Heart left ventricle (tissue), 13 donors: ENCODE measurements at regions not wholly inside any gene's neighbourhood (a gene's known extent, or its start where the extent isn't known, plus 50 kb on each side); places are given as distances from the start of the nearest gene placed in this dataset.

Source experiments
- CTCF ChIP-seq, 12 donors: fragments of 200-600 bp; sonication (generic) in 4 of 12; IDR thresholded peaks; one replicate each; pipeline versions ENCODE4 v1.5.0 to v1.8.0; 2018 to 2022; ENCODE audit warnings: antibody characterized with exemption in 12 of 12, mild to moderate bottlenecking in 5 of 12
- POLR2A ChIP-seq, 2 donors: fragments of 450-650 bp; IDR thresholded peaks; one replicate each; pipeline ENCODE4 v1.6.1; 2017; ENCODE audit warnings: antibody characterized with exemption in 2 of 2, mild to moderate bottlenecking in 2 of 2, moderate library complexity in 2 of 2
- donor health status: ischemic (EF 13 %, LVEDD 7.1; RV severe dilation, severe dysfunction).
- donor health status: DM: no; HTN: yes; CAD: no.
- donor health status: DM: no; HTN: no; CAD: no.
- donor health status: ischemic (EF 25% LVEDD 6.9; RV normal size, moderate dysfunction).
- donor health status: ischemic (EF 25% LVEDD 5.7; RV mildly dilated, moderate dysfunction).
- donor health status: ischemic (EF 35%, LVEDD 5.7; RV mildly dilated, moderate dysfunction).
- donor health status: nonischemic (EF 11% LVEDD 7.7; RV severe dilation, severe dysfunction).
- donor health status: DM: yes; HTN: yes; CAD: no.
- donor health status: PGD.
- donor health status: ischemic (EF 29% LVEDD 5.4; RV normal size, mild dysfunction).
- donor health status: nonischemic (EF 23%, LVEDD 6.1; RV moderate dilation, normal function).

GRCh38 chr10:6346631-6347030 is 143.9 kb downstream of the PFKFB3 start:
- TF ChIP-seq CTCF (IDR thresholded peaks at IDR 0.05) = no peak
- TF ChIP-seq POLR2A (IDR thresholded peaks at IDR 0.05) = no peak
